Mucosa of stomach (tissue), 1 donor: ENCODE measurements at regions not wholly inside any gene's neighbourhood (a gene's known extent, or its start where the extent isn't known, plus 50 kb on each side); places are given as distances from the start of the nearest gene placed in this dataset.

Source experiments
- H3K27me3 ChIP-seq: one replicate; pipeline ENCODE4 v1.7.0; 2013; ENCODE audit warnings: mild to moderate bottlenecking, low read length; ENCODE audit not compliant: control insufficient read depth, insufficient read depth
- H3K36me3 ChIP-seq: one replicate; pipeline ENCODE4 v1.7.0; 2013; ENCODE audit warnings: low read length; ENCODE audit not compliant: control insufficient read depth, insufficient read depth
- H3K4me1 ChIP-seq: one replicate; pipeline ENCODE4 v1.7.0; 2013; ENCODE audit warnings: mild to moderate bottlenecking, low read length; ENCODE audit not compliant: control insufficient read depth, insufficient read depth
- H3K4me3 ChIP-seq: one replicate; pipeline ENCODE4 v1.7.0; 2013; ENCODE audit warnings: low read length
- H3K9ac ChIP-seq: one replicate; pipeline ENCODE4 v1.7.0; 2013; ENCODE audit warnings: mild to moderate bottlenecking, low read length, moderate library complexity
- H3K9me3 ChIP-seq: one replicate; pipeline ENCODE4 v1.7.0; 2013; ENCODE audit warnings: mild to moderate bottlenecking, low read length, moderate library complexity; ENCODE audit not compliant: control insufficient read depth
- donor health status: Pancreatic carcinoma.

- Histone ChIP-seq H3K4me1 (no peaks in the 10 kb centered on the region), H3K27me3 (no peaks in the 10 kb centered on the region), H3K4me3 (no peak overlapping the region), H3K36me3 (no peaks in the 10 kb centered on the region), H3K9me3 (no peaks in the 10 kb centered on the region), H3K9ac (no peak overlapping the region)
Observed at GRCh38 chr9:20092561-20092960, 303.7 kb upstream of the SLC24A2 start.

- Histone ChIP-seq H3K27me3 (no peaks in the 10 kb centered on the region), H3K4me1 (no peaks in the 10 kb centered on the region), H3K9ac (no peak overlapping the region)
Observed at GRCh38 chr9:20087481-20087880, 298.6 kb upstream of the SLC24A2 start.

GRCh38 chr9:20085842-20086241 is 297.0 kb upstream of the SLC24A2 start:
- no peaks in the 10 kb centered on the region for H3K27me3 ChIP-seq
- H3K4me3 ChIP-seq: no peak overlapping the region

More at GRCh38 chr9:20087481-20087880, 298.6 kb upstream of the SLC24A2 start:
- Histone ChIP-seq H3K36me3 (no peaks in the 10 kb centered on the region), H3K4me3 (no peak overlapping the region), H3K9me3 (no peaks in the 10 kb centered on the region)

GRCh38 chr9:20084125-20084524 is 295.3 kb upstream of the SLC24A2 start:
- Histone ChIP-seq H3K4me1 (no peaks in the 10 kb centered on the region), H3K4me3 (no peak overlapping the region), H3K9ac (no peak overlapping the region), H3K9me3 (no peaks in the 10 kb centered on the region), H3K27me3 (no peaks in the 10 kb centered on the region), H3K36me3 (no peaks in the 10 kb centered on the region)

More at GRCh38 chr9:20085842-20086241, 297.0 kb upstream of the SLC24A2 start:
- H3K4me1 ChIP-seq: no peaks in the 10 kb centered on the region
- H3K36me3 ChIP-seq: no peaks in the 10 kb centered on the region
- no peak overlapping the region for H3K9ac ChIP-seq
- H3K9me3 ChIP-seq: no peaks in the 10 kb centered on the region

- H3K36me3 ChIP-seq: no peaks in the 10 kb centered on the region
- no peak overlapping the region for H3K9ac ChIP-seq
- no peaks in the 10 kb centered on the region for H3K9me3 ChIP-seq
- H3K4me3 ChIP-seq: no peak overlapping the region
- H3K4me1 ChIP-seq: no peaks in the 10 kb centered on the region
- H3K27me3 ChIP-seq: no peaks in the 10 kb centered on the region
Observed at GRCh38 chr9:20083390-20083789, 294.6 kb upstream of the SLC24A2 start.

GRCh38 chr9:20082831-20083230 is 294.0 kb upstream of the SLC24A2 start:
- no peaks in the 10 kb centered on the region for H3K4me1 ChIP-seq
- H3K9me3 ChIP-seq: no peaks in the 10 kb centered on the region
- H3K9ac ChIP-seq: no peak overlapping the region
- H3K4me3 ChIP-seq: no peak overlapping the region
- H3K36me3 ChIP-seq: no peaks in the 10 kb centered on the region
- no peaks in the 10 kb centered on the region for H3K27me3 ChIP-seq

- Histone ChIP-seq H3K36me3 (no peaks in the 10 kb centered on the region), H3K9ac (no peak overlapping the region), H3K9me3 (no peaks in the 10 kb centered on the region), H3K4me1 (no peaks in the 10 kb centered on the region), H3K27me3 (no peaks in the 10 kb centered on the region), H3K4me3 (no peak overlapping the region)
Observed at GRCh38 chr9:20082406-20082805, 293.6 kb upstream of the SLC24A2 start.

- Histone ChIP-seq H3K36me3 (no peaks in the 10 kb centered on the region), H3K9me3 (no peaks in the 10 kb centered on the region), H3K27me3 (no peaks in the 10 kb centered on the region), H3K4me3 (no peak overlapping the region), H3K4me1 (no peaks in the 10 kb centered on the region), H3K9ac (no peak overlapping the region)
Observed at GRCh38 chr9:20078246-20078645, 289.4 kb upstream of the SLC24A2 start.

GRCh38 chr9:20074291-20074690 is 285.5 kb upstream of the SLC24A2 start:
- no peaks in the 10 kb centered on the region for H3K36me3 ChIP-seq
- H3K27me3 ChIP-seq: no peaks in the 10 kb centered on the region

GRCh38 chr9:20070336-20070735 is 281.5 kb upstream of the SLC24A2 start:
- Histone ChIP-seq H3K4me3 (no peak overlapping the region), H3K9ac (no peak overlapping the region), H3K4me1 (no peaks in the 10 kb centered on the region), H3K27me3 (no peaks in the 10 kb centered on the region), H3K9me3 (no peaks in the 10 kb centered on the region), H3K36me3 (no peaks in the 10 kb centered on the region)

More at GRCh38 chr9:20074291-20074690, 285.5 kb upstream of the SLC24A2 start:
- H3K9ac ChIP-seq: no peak overlapping the region
- H3K4me3 ChIP-seq: no peak overlapping the region
- no peaks in the 10 kb centered on the region for H3K4me1 ChIP-seq
- H3K9me3 ChIP-seq: no peaks in the 10 kb centered on the region

- H3K27me3 ChIP-seq: no peaks in the 10 kb centered on the region
- no peak overlapping the region for H3K9ac ChIP-seq
- H3K4me1 ChIP-seq: no peaks in the 10 kb centered on the region
- no peak overlapping the region for H3K4me3 ChIP-seq
- no peaks in the 10 kb centered on the region for H3K9me3 ChIP-seq
- H3K36me3 ChIP-seq: no peaks in the 10 kb centered on the region
Observed at GRCh38 chr9:20065796-20066700, 277.2 kb upstream of the SLC24A2 start.

GRCh38 chr9:20065046-20065445 is 276.2 kb upstream of the SLC24A2 start:
- Histone ChIP-seq H3K9ac (no peak overlapping the region), H3K36me3 (no peaks in the 10 kb centered on the region), H3K9me3 (no peaks in the 10 kb centered on the region), H3K4me1 (no peaks in the 10 kb centered on the region), H3K4me3 (no peak overlapping the region), H3K27me3 (no peaks in the 10 kb centered on the region)
